ENCODE measurements at regions not wholly inside any gene's neighbourhood (a gene's known extent, or its start where the extent isn't known, plus 50 kb on each side); places are given as distances from the start of the nearest gene placed in this dataset.

DNA sequence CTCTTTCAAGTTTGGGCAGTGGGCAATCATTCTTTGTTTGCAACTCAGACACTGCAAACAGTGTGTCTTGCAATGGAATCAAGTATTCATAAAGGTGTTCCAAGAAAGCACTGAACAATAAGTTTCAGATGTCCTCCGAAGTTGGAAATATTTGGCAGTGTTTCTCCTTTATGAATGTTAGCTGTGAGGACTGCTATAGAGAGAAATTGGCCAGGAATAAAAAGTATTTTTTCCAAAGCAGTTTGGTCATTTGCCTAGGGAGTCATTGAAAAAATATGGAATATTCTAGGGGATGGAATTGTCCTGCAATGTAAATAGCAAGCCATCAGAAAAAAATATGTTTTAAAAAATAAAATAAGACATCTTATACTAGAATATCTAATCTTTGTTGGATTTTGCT lies 688.6 kb upstream of the SEMA6A start:
- TF ChIP-seq POLR2A (IDR thresholded peaks at IDR 0.05; ENCODE audit: low read length) (no peak), GATA1 (IDR thresholded peaks at IDR 0.05; ENCODE audit: low read depth, low read length) (no peak)
